Activated CD8-positive, alpha-beta memory T cell treated with anti-CD3 and anti-CD28 coated beads for 1 hour (primary cell): ENCODE measurements at regions not wholly inside any gene's neighbourhood (a gene's known extent, or its start where the extent isn't known, plus 50 kb on each side); places are given as distances from the start of the nearest gene placed in this dataset.

ENCODE experiments used
- DNase-seq, 2 donors: peaks; one replicate each; pipeline ENCODE4 v3.0.0-alpha.2; 2020; ENCODE audit warnings: low read depth in 1 of 2; ENCODE audit errors: extremely low read depth in 1 of 2

GRCh38 chr1:4946343-4946742, 291.9 kb downstream of the AJAP1 start:
- DNase-seq, result no peak

- no peak for DNase-seq
Measured at GRCh38 chr1:4944911-4945310, 290.5 kb downstream of the AJAP1 start.

- no peak for DNase-seq
Measured at GRCh38 chr1:4944072-4944471, 289.7 kb downstream of the AJAP1 start.

- no peak for DNase-seq
Measured at GRCh38 chr1:4939266-4939665, 284.9 kb downstream of the AJAP1 start.

GRCh38 chr1:4937876-4938534, 283.6 kb downstream of the AJAP1 start:
- DNase-seq, result no peak

- no peak for DNase-seq
Measured at GRCh38 chr1:4935807-4936206, 281.4 kb downstream of the AJAP1 start.

GRCh38 chr1:4933232-4933631, 278.8 kb downstream of the AJAP1 start:
- DNase-seq, result no peak

- no peak for DNase-seq
Measured at GRCh38 chr1:4932311-4933030, 278.1 kb downstream of the AJAP1 start.

GRCh38 chr1:4931486-4931885, 277.1 kb downstream of the AJAP1 start:
- no peak for DNase-seq

GRCh38 chr1:4928186-4928585, 273.8 kb downstream of the AJAP1 start:
- DNase-seq, result no peak

GRCh38 chr1:4924356-4924755, 269.9 kb downstream of the AJAP1 start:
- DNase-seq, result no peak

- DNase-seq, result no peak
Measured at GRCh38 chr1:4916610-4917009, 262.2 kb downstream of the AJAP1 start.

- no peak for DNase-seq
Measured at GRCh38 chr1:4915154-4915553, 260.7 kb downstream of the AJAP1 start.

GRCh38 chr1:4908486-4908885, 254.1 kb downstream of the AJAP1 start:
- DNase-seq, result no peak

GRCh38 chr1:4894566-4894965, 240.2 kb downstream of the AJAP1 start:
- DNase-seq, result no peak

GRCh38 chr1:4880626-4881025, 226.2 kb downstream of the AJAP1 start:
- no peak for DNase-seq

GRCh38 chr1:4877426-4877825, 223.0 kb downstream of the AJAP1 start:
- DNase-seq, result no peak

GRCh38 chr1:4871373-4871772, 217.0 kb downstream of the AJAP1 start:
- no peak for DNase-seq

- no peak for DNase-seq
Measured at GRCh38 chr1:4868521-4868920, 214.1 kb downstream of the AJAP1 start.

GRCh38 chr1:4856396-4856795, 202.0 kb downstream of the AJAP1 start:
- no peak for DNase-seq

GRCh38 chr1:4854367-4854766, 200.0 kb downstream of the AJAP1 start:
- no peak for DNase-seq

- no peak for DNase-seq
Measured at GRCh38 chr1:4853904-4854303, 199.5 kb downstream of the AJAP1 start.
